Upper lobe of left lung (tissue), 6 donors: ENCODE measurements at regions not wholly inside any gene's neighbourhood (a gene's known extent, or its start where the extent isn't known, plus 50 kb on each side); places are given as distances from the start of the nearest gene placed in this dataset.

Experiments used
- ATAC-seq, 2 donors: fragments of 200-7000 bp; cut with Tn5 transposase; one replicate each; pipeline ENCODE4 v1.9.1; 2022; ENCODE audit warnings: mild to moderate bottlenecking in 2 of 2, moderate library complexity in 2 of 2; ENCODE audit not compliant: low FRiP score in 2 of 2
- DNase-seq, 2 donors: peaks; one replicate each; pipeline ENCODE4 v3.0.0-alpha.2; 2019 to 2020
- H3K27ac ChIP-seq, 4 donors: fragments of 200-600 bp; sonication (generic); one replicate each; pipeline ENCODE4 v1.5.1; 2016 to 2019
- H3K27me3 ChIP-seq, 4 donors: fragments of 200-600 bp; sonication (generic); one replicate each; pipeline ENCODE4 v1.5.1; 2017 to 2019
- H3K36me3 ChIP-seq, 4 donors: fragments of 200-600 bp; sonication (generic); one replicate each; pipeline ENCODE4 v1.5.1; 2016 to 2019
- H3K4me1 ChIP-seq, 4 donors: fragments of 200-600 bp; sonication (generic); one replicate each; pipeline ENCODE4 v1.5.1; 2018 to 2019
- H3K4me3 ChIP-seq, 4 donors: fragments of 200-600 bp; sonication (generic); one replicate each; pipeline ENCODE4 v1.5.1; 2017 to 2019; ENCODE audit warnings: mild to moderate bottlenecking in 2 of 4, moderate library complexity in 1 of 4
- H3K9me3 ChIP-seq, 4 donors: fragments of 200-600 bp; sonication (generic); one replicate each; pipeline ENCODE4 v1.5.1; 2018 to 2019
- CTCF ChIP-seq, 6 experiments: fragments of 450-650 bp in 4 of 6; fragments of 200-600 bp in 2 of 6; sonication (generic) in 2 of 6; IDR thresholded peaks; one replicate each; pipeline ENCODE4 v1.5.1; 2016 to 2019; ENCODE audit warnings: antibody characterized with exemption in 6 of 6
- EP300 ChIP-seq, 4 donors: sonication (generic); formaldehyde crosslinking; IDR thresholded peaks; one replicate each; pipeline ENCODE4 v1.5.1; 2017; ENCODE audit warnings: antibody characterized with exemption in 4 of 4, control low read depth in 2 of 4
- POLR2A ChIP-seq, 4 donors: fragments of 450-650 bp; IDR thresholded peaks; one replicate each; pipeline ENCODE4 v1.5.1; 2016 to 2017; ENCODE audit warnings: antibody characterized with exemption in 4 of 4, mild to moderate bottlenecking in 2 of 4
- POLR2AphosphoS5 ChIP-seq, 2 donors: sonication (generic); formaldehyde crosslinking; IDR thresholded peaks; one replicate each; pipeline ENCODE4 v1.5.1; 2017; ENCODE audit warnings: antibody characterized with exemption in 2 of 2
- WGBS, 2 donors: methylation state at CpG; one replicate each; pipeline ENCODE4 v1.1.5; 2017 to 2018; 5-methylcytosine and 5-hydroxymethylcytosine counted together
- donor health status: DM: no; HTN: no; CAD: no; lungs with moderate emphysema.
- donor health status: DM: no; HTN: yes; CAD: no; lungs with severe emphysema.

- 47 to 63% methylated on average over 3 of the region's 3 CpGs for WGBS, 2 donors
- Histone ChIP-seq H3K4me1 (no peaks in the 10 kb centered on the region), H3K4me3 (no peak overlapping the region), H3K36me3 (no peaks in the 10 kb centered on the region), H3K27ac (no peak overlapping the region), H3K9me3 (no peaks in the 10 kb centered on the region), H3K27me3 (no peaks in the 10 kb centered on the region)
- TF ChIP-seq CTCF (IDR thresholded peaks at IDR 0.05) = no peak
- TF ChIP-seq EP300 (IDR thresholded peaks at IDR 0.05) = no peak
- TF ChIP-seq POLR2AphosphoS5 (IDR thresholded peaks at IDR 0.05) = no peak
- DNase-seq (no peak), ATAC-seq (no peak)
These were observed 139.6 kb upstream of the WDR1 start for GRCh38 chr4:10256203-10256602.

GRCh38 chr4:10253765-10254164 lies 137.2 kb upstream of the WDR1 start:
- TF ChIP-seq POLR2A (IDR thresholded peaks at IDR 0.05) (no peak), EP300 (IDR thresholded peaks at IDR 0.05) (no peak), POLR2AphosphoS5 (IDR thresholded peaks at IDR 0.05) (no peak), CTCF (IDR thresholded peaks at IDR 0.05) (no peak)
- Histone ChIP-seq H3K4me1 (no peaks in the 10 kb centered on the region), H3K27me3 (no peaks in the 10 kb centered on the region), H3K27ac (no peak overlapping the region), H3K9me3 (no peaks in the 10 kb centered on the region), H3K36me3 (no peaks in the 10 kb centered on the region), H3K4me3 (no peak overlapping the region)
- DNase-seq = no peak
- ATAC-seq = no peak
- WGBS, 2 donors = 76 to 90% methylated on average over 6 of the region's 6 CpGs

- DNase-seq (no peak), ATAC-seq (no peak)
- Histone ChIP-seq H3K36me3 (no peaks in the 10 kb centered on the region), H3K9me3 (no peaks in the 10 kb centered on the region), H3K4me3 (no peak overlapping the region), H3K27me3 (no peaks in the 10 kb centered on the region), H3K4me1 (no peaks in the 10 kb centered on the region), H3K27ac (no peak overlapping the region)
- TF ChIP-seq CTCF (IDR thresholded peaks at IDR 0.05) = no peak
- TF ChIP-seq EP300 (IDR thresholded peaks at IDR 0.05) = no peak
- TF ChIP-seq POLR2AphosphoS5 (IDR thresholded peaks at IDR 0.05) = no peak
- TF ChIP-seq POLR2A (IDR thresholded peaks at IDR 0.05) = no peak
- 72 to 78% methylated on average over 7 of the region's 7 CpGs for WGBS, 2 donors
These were observed 129.2 kb upstream of the WDR1 start for GRCh38 chr4:10245751-10246150.

GRCh38 chr4:10243856-10244255 lies 127.3 kb upstream of the WDR1 start:
- 83 to 92% methylated on average over 2 of the region's 2 CpGs for WGBS, 2 donors
- no peaks in the 10 kb centered on the region for H3K36me3 ChIP-seq

More at GRCh38 chr4:10243856-10244255, 127.3 kb upstream of the WDR1 start:
- H3K9me3 ChIP-seq = no peaks in the 10 kb centered on the region
- TF ChIP-seq POLR2AphosphoS5 (IDR thresholded peaks at IDR 0.05) (no peak), EP300 (IDR thresholded peaks at IDR 0.05) (no peak), POLR2A (IDR thresholded peaks at IDR 0.05) (no peak), CTCF (IDR thresholded peaks at IDR 0.05) (no peak)
- no peaks in the 10 kb centered on the region for H3K4me1 ChIP-seq
- no peaks in the 10 kb centered on the region for H3K27me3 ChIP-seq
- ATAC-seq (no peak), DNase-seq (no peak)
- H3K27ac ChIP-seq = no peak overlapping the region
- H3K4me3 ChIP-seq = no peak overlapping the region
